HepG2 (cell line): ENCODE measurements at regions not wholly inside any gene's neighbourhood (a gene's known extent, or its start where the extent isn't known, plus 50 kb on each side); places are given as distances from the start of the nearest gene placed in this dataset.

ENCODE experiments used
- ATAC-seq: fragments of 200-7000 bp; cut with Tn5 transposase; 3 replicates; pipeline ENCODE4 v1.9.1; 2020; ENCODE audit warnings: mild to moderate bottlenecking, moderate library complexity
- BruUV-seq: library from RNA; stranded (reverse); fragments of 400-500 nt; replicated peaks from 2 replicates; lab custom pipeline; 2021; lab: Mats Ljungman, UMichigan
- CTCF ChIA-PET: fragments of 300-600 bp; formaldehyde crosslinking; extraction: SDS; loops from one replicate; lab custom pipeline; 2021; ENCODE audit warnings: low total read pairs, inconsistent platforms, low intra/inter-chr PET ratio; lab: Yijun Ruan, JAX
- POLR2A ChIA-PET: fragments of 350-600 bp; sonication (Branson Sonifier 250); formaldehyde crosslinking; loops from one replicate; lab custom pipeline; 2020; ENCODE audit warnings: antibody characterized with exemption, inconsistent platforms; lab: Yijun Ruan, JAX
- DNase-seq: peaks from one replicate; pipeline ENCODE4 v3.0.0-alpha.2; 2015; ENCODE audit warnings: low spot score
- FAIRE-seq: peaks from 3 replicates; lab custom pipeline; 2011; peaks lifted over from hg19 to GRCh38; lab: Jason Lieb, UNC
- H2AFZ ChIP-seq: one replicate; pipeline ENCODE4 v1.6.1; 2011; ENCODE audit warnings: low read length, inconsistent platforms
- H3K27ac ChIP-seq: fragments of 300-600 bp; 3 replicates; pipeline ENCODE4 v1.8.0; 2011; ENCODE audit warnings: mixed run types, mild to moderate bottlenecking, mixed read lengths, low read length, inconsistent platforms; ENCODE audit not compliant: insufficient read depth; ENCODE audit errors: extremely low read length
- H3K27me3 ChIP-seq, 2 experiments: fragments of 200-600 bp in 1 of 2; 2 replicates in 1 of 2; 3 replicates in 1 of 2; pipeline versions ENCODE4 v1.6.0 to v1.8.0; 2011; ENCODE audit warnings: low read length in 2 of 2, mild to moderate bottlenecking in 2 of 2, moderate library complexity in 2 of 2, inconsistent platforms in 1 of 2; ENCODE audit not compliant: insufficient read depth in 2 of 2, control insufficient read depth in 1 of 2
- H3K36me3 ChIP-seq, 2 experiments: fragments of 200-600 bp in 1 of 2; replicated peaks in 1 of 2; 2 replicates in 1 of 2; 3 replicates in 1 of 2; pipeline versions ENCODE4 v1.5.1 to v1.8.0; 2011; ENCODE audit warnings: low read length in 2 of 2, inconsistent platforms in 1 of 2; ENCODE audit not compliant: insufficient read depth in 2 of 2, control insufficient read depth in 1 of 2
- H3K4me1 ChIP-seq: 2 replicates; pipeline ENCODE4 v1.5.1; 2012; ENCODE audit warnings: low read length, inconsistent platforms; ENCODE audit not compliant: insufficient read depth
- H3K4me2 ChIP-seq: 2 replicates; pipeline ENCODE4 v1.6.0; 2011; ENCODE audit warnings: low read depth, low read length, inconsistent platforms
- H3K4me3 ChIP-seq, 3 experiments: fragments of 200-600 bp in 1 of 3; sonication (generic), shearing (Covaris generic) in 1 of 3; replicated peaks in 1 of 3; 2 replicates each; pipeline ENCODE4 v1.5.1; 2011 to 2016; ENCODE audit warnings: low read length in 3 of 3, inconsistent platforms in 2 of 3, low read depth in 2 of 3, mild to moderate bottlenecking in 2 of 3, control low read depth in 1 of 3, mixed read lengths in 1 of 3; ENCODE audit not compliant: insufficient read depth in 1 of 3
- H3K79me2 ChIP-seq: one replicate; pipeline ENCODE4 v1.6.1; 2011; ENCODE audit warnings: low read length, inconsistent platforms; ENCODE audit not compliant: insufficient read depth
- H3K9ac ChIP-seq: 2 replicates; pipeline ENCODE4 v1.6.0; 2011; ENCODE audit warnings: mild to moderate bottlenecking, low read depth, low read length, inconsistent platforms; ENCODE audit not compliant: insufficient read depth
- H3K9me3 ChIP-seq: 2 replicates; pipeline ENCODE4 v1.5.1; 2012; ENCODE audit warnings: mild to moderate bottlenecking, low read length
- H4K20me1 ChIP-seq: 2 replicates; pipeline ENCODE4 v1.6.0; 2011; ENCODE audit warnings: inconsistent platforms, mild to moderate bottlenecking, low read length, moderate library complexity; ENCODE audit not compliant: insufficient read depth
- DNMT1 ChIP-seq: sonication (generic); formaldehyde crosslinking; IDR thresholded peaks from 2 replicates; pipeline ENCODE4 v1.5.1; 2020; ENCODE audit warnings: mild to moderate bottlenecking, missing genetic modification reagents
- HNF1A ChIP-seq, 2 experiments: sonication (generic) in 1 of 2; formaldehyde crosslinking in 1 of 2; IDR thresholded peaks; 2 replicates each; pipeline versions ENCODE4 v1.4.0 to v1.6.1; 2016 to 2020; ENCODE audit warnings: borderline replicate concordance in 1 of 2, low read depth in 1 of 2, mild to moderate bottlenecking in 1 of 2, missing genetic modification reagents in 1 of 2
- MEF2D ChIP-seq: sonication (generic); formaldehyde crosslinking; IDR thresholded peaks from 2 replicates; pipeline ENCODE4 v1.5.1; 2020; ENCODE audit warnings: mild to moderate bottlenecking, missing genetic modification reagents
- MTERF4 ChIP-seq: sonication (generic); formaldehyde crosslinking; IDR thresholded peaks from 2 replicates; pipeline ENCODE4 v1.8.0; 2023; ENCODE audit warnings: mild to moderate bottlenecking, missing genetic modification reagents
- TBP ChIP-seq: sonication (generic); formaldehyde crosslinking; IDR thresholded peaks from 2 replicates; pipeline ENCODE4 v1.5.0; 2020; ENCODE audit warnings: missing genetic modification reagents
- TFE3 ChIP-seq: IDR thresholded peaks from 2 replicates; pipeline ENCODE4 v1.6.1; 2016
- ZBTB43 ChIP-seq: sonication (generic); formaldehyde crosslinking; conservative IDR thresholded peaks from 2 replicates; pipeline ENCODE4 v1.4.0; 2020; ENCODE audit warnings: missing genetic modification reagents
- ZNF251 ChIP-seq: sonication (generic); formaldehyde crosslinking; IDR thresholded peaks from 2 replicates; pipeline ENCODE4 v1.9.0; 2021; ENCODE audit warnings: mild to moderate bottlenecking, missing genetic modification reagents
- ZNF260 ChIP-seq: sonication (generic); formaldehyde crosslinking; IDR thresholded peaks from 2 replicates; pipeline ENCODE4 v1.4.0; 2020; ENCODE audit warnings: missing genetic modification reagents, low read depth, mild to moderate bottlenecking, borderline replicate concordance
- ZNF570 ChIP-seq: sonication (generic); formaldehyde crosslinking; IDR thresholded peaks from 2 replicates; pipeline ENCODE4 v1.4.0; 2020; ENCODE audit warnings: mild to moderate bottlenecking, missing genetic modification reagents, borderline replicate concordance
- WGBS: methylation state at CpG from one replicate; pipeline ENCODE4 v1.1.6; 2017; ENCODE audit warnings: low lambda C conversion rate; 5-methylcytosine and 5-hydroxymethylcytosine counted together
- in situ Hi-C: cut with HindIII; loops from 2 replicates; pipeline ENCODE4 v1.10.0; 2017; ENCODE audit warnings: low pct_unique_long_range_greater_than_20kb; ENCODE audit not compliant: extremely low pct_ligation_motif_present
- intact Hi-C: fragments of 100-400 bp; cut with micrococcal nuclease; formaldehyde crosslinking; loops from one replicate; pipeline ENCODE4 v1.10.0; 2022; ENCODE audit not compliant: unreplicated experiment

GRCh38 chr5:138661291-138661960 is 86.2 kb upstream of the HSPA9 start:
- peaks cover 5 to 34% of the 10 kb centered on the region in 2 experiments for H3K27me3 ChIP-seq
- no peaks in the 10 kb centered on the region for H4K20me1 ChIP-seq
- ChIA-PET POLR2A (no interaction called here), CTCF (no interaction called here)
- no peak for FAIRE-seq
- no peak for DNase-seq
- no peak overlapping the region for H3K27ac ChIP-seq
- in situ Hi-C loops: no loop called here
- peaks cover 15% of the 10 kb centered on the region; the same call in 1 of the 2 replicates for H3K4me1 ChIP-seq
- TF ChIP-seq TFE3 (CRISPR knock-in tag) (no peak), ZNF570 (no peak), ZNF260 (CRISPR knock-in tag) (no peak), DNMT1 (no peak), ZNF251 (CRISPR knock-in tag) (no peak), MTERF4 (no peak), ZBTB43 (no peak), MEF2D (CRISPR knock-in tag) (no peak), HNF1A (IDR thresholded peaks at IDR 0.05; ENCODE audit: low read depth) (no peak), HNF1A (CRISPR knock-in tag; IDR thresholded peaks at IDR 0.05; ENCODE audit: borderline replicate concordance) (no peak), TBP (CRISPR knock-in tag) (no peak)
- no peak overlapping the region for H2AFZ ChIP-seq
- no peak overlapping the region for H3K4me3 ChIP-seq
- no peaks in the 10 kb centered on the region for H3K36me3 ChIP-seq
- BruUV-seq: no TSS peak
- H3K9me3 ChIP-seq: no peaks in the 10 kb centered on the region
- WGBS: 72% methylated on average over 19 of the region's 19 CpGs
- no peak for ATAC-seq
- H3K9ac ChIP-seq: no peak overlapping the region
- intact Hi-C loops: no loop called here
- no peaks in the 10 kb centered on the region for H3K79me2 ChIP-seq
- no peak overlapping the region for H3K4me2 ChIP-seq
